ENCODE measurements at regions not wholly inside any gene's neighbourhood (a gene's known extent, or its start where the extent isn't known, plus 50 kb on each side); places are given as distances from the start of the nearest gene placed in this dataset.

DNA sequence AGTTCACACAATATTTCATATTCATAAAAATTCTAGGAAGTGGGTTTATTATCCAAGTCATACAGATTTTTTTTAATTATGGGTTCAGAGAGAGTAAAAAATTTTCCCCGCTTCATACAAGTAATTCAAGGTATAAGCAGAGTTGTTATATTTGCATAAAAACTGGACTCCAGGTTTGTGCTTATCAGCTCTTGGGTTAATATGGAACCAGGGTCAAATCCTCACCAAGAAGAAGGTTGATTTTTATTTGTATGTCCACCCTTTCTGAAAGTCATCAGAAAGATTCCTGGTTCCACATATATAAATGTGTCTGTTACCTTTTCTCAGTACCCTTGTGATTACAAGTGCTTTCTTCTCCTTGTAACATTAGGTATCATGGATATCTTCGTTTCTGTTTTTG lies 143.8 kb upstream of the PKN2 start:
- H3K9ac ChIP-seq (ENCODE audit: low read depth in 1 of 2, low read length in 2 of 2): no peak overlapping the region
- no peak overlapping the region for H3K27ac ChIP-seq (ENCODE audit: low read depth in 1 of 2, low read length in 2 of 2)
- H3K27me3 ChIP-seq (ENCODE audit: control insufficient read depth in 4 of 4, insufficient read depth in 4 of 4, low read length in 3 of 4): no peaks in the 10 kb centered on the region
- H3K4me1 ChIP-seq (ENCODE audit: control insufficient read depth in 4 of 4, insufficient read depth in 4 of 4, low read length in 3 of 4): peaks cover 7 to 43% (median 32%) of the 10 kb centered on the region in 4 donors
- H3K36me3 ChIP-seq (ENCODE audit: control insufficient read depth in 4 of 4, insufficient read depth in 3 of 4, low read depth in 1 of 4, low read length in 3 of 4): no peaks in the 10 kb centered on the region
- H3K4me3 ChIP-seq (ENCODE audit: low read depth in 1 of 3, low read length in 3 of 3): no peak overlapping the region
- H3K9me3 ChIP-seq (ENCODE audit: control insufficient read depth in 4 of 4, low read length in 3 of 4): no peaks in the 10 kb centered on the region
- no peak for DNase-seq (ENCODE audit: low spot score)
- TF ChIP-seq, protein P1, sequence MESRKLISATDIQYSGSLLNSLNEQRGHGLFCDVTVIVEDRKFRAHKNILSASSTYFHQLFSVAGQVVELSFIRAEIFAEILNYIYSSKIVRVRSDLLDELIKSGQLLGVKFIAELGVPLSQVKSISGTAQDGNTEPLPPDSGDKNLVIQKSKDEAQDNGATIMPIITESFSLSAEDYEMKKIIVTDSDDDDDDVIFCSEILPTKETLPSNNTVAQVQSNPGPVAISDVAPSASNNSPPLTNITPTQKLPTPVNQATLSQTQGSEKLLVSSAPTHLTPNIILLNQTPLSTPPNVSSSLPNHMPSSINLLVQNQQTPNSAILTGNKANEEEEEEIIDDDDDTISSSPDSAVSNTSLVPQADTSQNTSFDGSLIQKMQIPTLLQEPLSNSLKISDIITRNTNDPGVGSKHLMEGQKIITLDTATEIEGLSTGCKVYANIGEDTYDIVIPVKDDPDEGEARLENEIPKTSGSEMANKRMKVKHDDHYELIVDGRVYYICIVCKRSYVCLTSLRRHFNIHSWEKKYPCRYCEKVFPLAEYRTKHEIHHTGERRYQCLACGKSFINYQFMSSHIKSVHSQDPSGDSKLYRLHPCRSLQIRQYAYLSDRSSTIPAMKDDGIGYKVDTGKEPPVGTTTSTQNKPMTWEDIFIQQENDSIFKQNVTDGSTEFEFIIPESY (IDR thresholded peaks at IDR 0.05): no peak
- TF ChIP-seq HNF4A (conservative IDR thresholded peaks at IDR 0.05): peak; percentile 52
- TF ChIP-seq, protein P2, sequence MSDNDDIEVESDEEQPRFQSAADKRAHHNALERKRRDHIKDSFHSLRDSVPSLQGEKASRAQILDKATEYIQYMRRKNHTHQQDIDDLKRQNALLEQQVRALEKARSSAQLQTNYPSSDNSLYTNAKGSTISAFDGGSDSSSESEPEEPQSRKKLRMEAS (IDR thresholded peaks at IDR 0.05): no peak
- peak; percentile 36 for TF ChIP-seq SP1 (IDR thresholded peaks at IDR 0.05)
- TF ChIP-seq TAF1 (conservative IDR thresholded peaks at IDR 0.05): no peak
- TF ChIP-seq, protein P3, sequence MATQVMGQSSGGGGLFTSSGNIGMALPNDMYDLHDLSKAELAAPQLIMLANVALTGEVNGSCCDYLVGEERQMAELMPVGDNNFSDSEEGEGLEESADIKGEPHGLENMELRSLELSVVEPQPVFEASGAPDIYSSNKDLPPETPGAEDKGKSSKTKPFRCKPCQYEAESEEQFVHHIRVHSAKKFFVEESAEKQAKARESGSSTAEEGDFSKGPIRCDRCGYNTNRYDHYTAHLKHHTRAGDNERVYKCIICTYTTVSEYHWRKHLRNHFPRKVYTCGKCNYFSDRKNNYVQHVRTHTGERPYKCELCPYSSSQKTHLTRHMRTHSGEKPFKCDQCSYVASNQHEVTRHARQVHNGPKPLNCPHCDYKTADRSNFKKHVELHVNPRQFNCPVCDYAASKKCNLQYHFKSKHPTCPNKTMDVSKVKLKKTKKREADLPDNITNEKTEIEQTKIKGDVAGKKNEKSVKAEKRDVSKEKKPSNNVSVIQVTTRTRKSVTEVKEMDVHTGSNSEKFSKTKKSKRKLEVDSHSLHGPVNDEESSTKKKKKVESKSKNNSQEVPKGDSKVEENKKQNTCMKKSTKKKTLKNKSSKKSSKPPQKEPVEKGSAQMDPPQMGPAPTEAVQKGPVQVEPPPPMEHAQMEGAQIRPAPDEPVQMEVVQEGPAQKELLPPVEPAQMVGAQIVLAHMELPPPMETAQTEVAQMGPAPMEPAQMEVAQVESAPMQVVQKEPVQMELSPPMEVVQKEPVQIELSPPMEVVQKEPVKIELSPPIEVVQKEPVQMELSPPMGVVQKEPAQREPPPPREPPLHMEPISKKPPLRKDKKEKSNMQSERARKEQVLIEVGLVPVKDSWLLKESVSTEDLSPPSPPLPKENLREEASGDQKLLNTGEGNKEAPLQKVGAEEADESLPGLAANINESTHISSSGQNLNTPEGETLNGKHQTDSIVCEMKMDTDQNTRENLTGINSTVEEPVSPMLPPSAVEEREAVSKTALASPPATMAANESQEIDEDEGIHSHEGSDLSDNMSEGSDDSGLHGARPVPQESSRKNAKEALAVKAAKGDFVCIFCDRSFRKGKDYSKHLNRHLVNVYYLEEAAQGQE (IDR thresholded peaks at IDR 0.05): peak; percentile 6
- TF ChIP-seq RXRA (IDR thresholded peaks at IDR 0.05): peak in 1 of 2 donors; percentile 23
- no peak for TF ChIP-seq JUND (IDR thresholded peaks at IDR 0.05)
- TF ChIP-seq YY1 (IDR thresholded peaks at IDR 0.05): peak; percentile 29
- TF ChIP-seq, protein P4, sequence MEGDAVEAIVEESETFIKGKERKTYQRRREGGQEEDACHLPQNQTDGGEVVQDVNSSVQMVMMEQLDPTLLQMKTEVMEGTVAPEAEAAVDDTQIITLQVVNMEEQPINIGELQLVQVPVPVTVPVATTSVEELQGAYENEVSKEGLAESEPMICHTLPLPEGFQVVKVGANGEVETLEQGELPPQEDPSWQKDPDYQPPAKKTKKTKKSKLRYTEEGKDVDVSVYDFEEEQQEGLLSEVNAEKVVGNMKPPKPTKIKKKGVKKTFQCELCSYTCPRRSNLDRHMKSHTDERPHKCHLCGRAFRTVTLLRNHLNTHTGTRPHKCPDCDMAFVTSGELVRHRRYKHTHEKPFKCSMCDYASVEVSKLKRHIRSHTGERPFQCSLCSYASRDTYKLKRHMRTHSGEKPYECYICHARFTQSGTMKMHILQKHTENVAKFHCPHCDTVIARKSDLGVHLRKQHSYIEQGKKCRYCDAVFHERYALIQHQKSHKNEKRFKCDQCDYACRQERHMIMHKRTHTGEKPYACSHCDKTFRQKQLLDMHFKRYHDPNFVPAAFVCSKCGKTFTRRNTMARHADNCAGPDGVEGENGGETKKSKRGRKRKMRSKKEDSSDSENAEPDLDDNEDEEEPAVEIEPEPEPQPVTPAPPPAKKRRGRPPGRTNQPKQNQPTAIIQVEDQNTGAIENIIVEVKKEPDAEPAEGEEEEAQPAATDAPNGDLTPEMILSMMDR (IDR thresholded peaks at IDR 0.05; ENCODE audit: low read depth, low read length, missing input control): no peak
- no peak for TF ChIP-seq RAD21 (IDR thresholded peaks at IDR 0.05)
- 41% methylated on average over 2 of the region's 2 CpGs for WGBS

DNA sequence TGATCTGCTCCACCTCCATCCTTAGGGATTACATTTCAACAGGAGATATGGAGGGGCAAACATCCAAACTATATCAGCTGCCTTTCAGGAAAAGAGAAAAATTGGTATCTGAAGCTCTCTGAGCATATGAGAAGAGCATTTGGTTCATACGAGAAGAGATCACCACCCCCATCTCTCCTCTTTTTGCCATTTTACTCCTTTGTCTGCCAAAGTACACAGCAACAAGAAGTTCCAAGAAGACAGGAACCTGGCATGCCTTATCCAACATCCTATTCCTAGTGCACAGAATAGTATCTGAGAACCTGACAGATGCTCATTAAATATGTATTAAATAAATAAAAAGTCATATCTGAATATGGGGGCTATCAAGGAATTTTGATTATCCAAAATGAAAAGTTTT lies 142.5 kb upstream of the PKN2 start:
- Histone ChIP-seq H3K9ac (ENCODE audit: low read depth in 1 of 2, low read length in 2 of 2) (no peak overlapping the region), H3K9me3 (ENCODE audit: control insufficient read depth in 4 of 4, low read length in 3 of 4) (no peaks in the 10 kb centered on the region), H3K36me3 (ENCODE audit: control insufficient read depth in 4 of 4, insufficient read depth in 3 of 4, low read depth in 1 of 4, low read length in 3 of 4) (no peaks in the 10 kb centered on the region), H3K27me3 (ENCODE audit: control insufficient read depth in 4 of 4, insufficient read depth in 4 of 4, low read length in 3 of 4) (no peaks in the 10 kb centered on the region), H3K4me1 (ENCODE audit: control insufficient read depth in 4 of 4, insufficient read depth in 4 of 4, low read length in 3 of 4) (peaks cover 7 to 41% (median 32%) of the 10 kb centered on the region in 4 donors), H3K27ac (ENCODE audit: low read depth in 1 of 2, low read length in 2 of 2) (no peak overlapping the region), H3K4me3 (ENCODE audit: low read depth in 1 of 3, low read length in 3 of 3) (no peak overlapping the region)
- no peak for DNase-seq (ENCODE audit: low spot score)
- 46% methylated on average over 1 of the region's 1 CpG for WGBS
- no peak for TF ChIP-seq TAF1 (conservative IDR thresholded peaks at IDR 0.05)
- TF ChIP-seq HNF4A (conservative IDR thresholded peaks at IDR 0.05): no peak
- no peak for TF ChIP-seq GABPA (IDR thresholded peaks at IDR 0.05 in 1 of 2, conservative IDR thresholded peaks at IDR 0.05 in 1 of 2)
- TF ChIP-seq RAD21 (IDR thresholded peaks at IDR 0.05): no peak
- TF ChIP-seq HNF4G (IDR thresholded peaks at IDR 0.05): no peak
- no peak for TF ChIP-seq YY1 (IDR thresholded peaks at IDR 0.05)
- TF ChIP-seq, protein P1 (IDR thresholded peaks at IDR 0.05): no peak
- no peak for TF ChIP-seq NR2F2 (IDR thresholded peaks at IDR 0.05)
- TF ChIP-seq EGR1 (IDR thresholded peaks at IDR 0.05; ENCODE audit: low read depth in 2 of 2): no peak
- TF ChIP-seq RXRA (IDR thresholded peaks at IDR 0.05): no peak
